ENCODE measurements at regions not wholly inside any gene's neighbourhood (a gene's known extent, or its start where the extent isn't known, plus 50 kb on each side); places are given as distances from the start of the nearest gene placed in this dataset.
"Not testable (repeated sequence)": the region's sequence is repeated elsewhere in the genome, so short reads cannot be mapped to it uniquely, and the experiment has no call there.

GRCh38 chr9:95391271-95391670 lies 73.8 kb upstream of the FANCC start:
- TF ChIP-seq CTCF (conservative IDR thresholded peaks at IDR 0.05; ENCODE audit: low read length); EZH2phosphoT487 (IDR thresholded peaks at IDR 0.05; ENCODE audit: borderline replicate concordance, low read depth, low read length): not testable (repeated sequence)

Data from OCI-LY7 (cell line).